ENCODE measurements at regions not wholly inside any gene's neighbourhood (a gene's known extent, or its start where the extent isn't known, plus 50 kb on each side); places are given as distances from the start of the nearest gene placed in this dataset.

DNA sequence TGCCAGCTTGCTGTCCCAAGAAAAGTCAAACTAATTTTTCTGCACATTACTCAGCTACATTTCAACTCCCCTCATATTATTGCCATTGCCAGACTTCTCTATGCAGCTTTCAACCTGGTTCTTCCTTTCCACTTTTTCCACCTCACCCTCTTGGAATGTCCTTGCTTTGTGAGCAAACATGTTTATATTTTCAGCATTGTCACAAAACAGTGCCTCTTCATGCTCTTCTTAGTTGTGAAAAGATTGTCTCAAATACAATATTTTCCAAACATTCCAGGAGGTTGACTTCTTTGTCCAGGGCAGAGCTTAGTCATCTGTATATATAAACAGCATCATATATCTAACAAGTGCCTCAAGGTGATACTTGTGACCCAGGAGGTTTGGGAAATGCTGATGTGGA is 803.3 kb upstream of the CELF4 start:
- TF ChIP-seq, protein P1, sequence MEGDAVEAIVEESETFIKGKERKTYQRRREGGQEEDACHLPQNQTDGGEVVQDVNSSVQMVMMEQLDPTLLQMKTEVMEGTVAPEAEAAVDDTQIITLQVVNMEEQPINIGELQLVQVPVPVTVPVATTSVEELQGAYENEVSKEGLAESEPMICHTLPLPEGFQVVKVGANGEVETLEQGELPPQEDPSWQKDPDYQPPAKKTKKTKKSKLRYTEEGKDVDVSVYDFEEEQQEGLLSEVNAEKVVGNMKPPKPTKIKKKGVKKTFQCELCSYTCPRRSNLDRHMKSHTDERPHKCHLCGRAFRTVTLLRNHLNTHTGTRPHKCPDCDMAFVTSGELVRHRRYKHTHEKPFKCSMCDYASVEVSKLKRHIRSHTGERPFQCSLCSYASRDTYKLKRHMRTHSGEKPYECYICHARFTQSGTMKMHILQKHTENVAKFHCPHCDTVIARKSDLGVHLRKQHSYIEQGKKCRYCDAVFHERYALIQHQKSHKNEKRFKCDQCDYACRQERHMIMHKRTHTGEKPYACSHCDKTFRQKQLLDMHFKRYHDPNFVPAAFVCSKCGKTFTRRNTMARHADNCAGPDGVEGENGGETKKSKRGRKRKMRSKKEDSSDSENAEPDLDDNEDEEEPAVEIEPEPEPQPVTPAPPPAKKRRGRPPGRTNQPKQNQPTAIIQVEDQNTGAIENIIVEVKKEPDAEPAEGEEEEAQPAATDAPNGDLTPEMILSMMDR (IDR thresholded peaks at IDR 0.05) = no peak
- TF ChIP-seq POLR2AphosphoS5 (IDR thresholded peaks at IDR 0.05) (no peak), POLR2A (IDR thresholded peaks at IDR 0.05) (no peak)
